HUES6 (cell line): ENCODE measurements at regions not wholly inside any gene's neighbourhood (a gene's known extent, or its start where the extent isn't known, plus 50 kb on each side); places are given as distances from the start of the nearest gene placed in this dataset.

ENCODE experiments used
- H3K27ac ChIP-seq: 2 replicates; pipeline ENCODE4 v1.7.0; 2013; ENCODE audit warnings: low read depth, mild to moderate bottlenecking, low read length, inconsistent platforms
- H3K27me3 ChIP-seq: 2 replicates; pipeline ENCODE4 v1.6.1; 2013; ENCODE audit warnings: low read length; ENCODE audit not compliant: control insufficient read depth, insufficient read depth
- H3K36me3 ChIP-seq: 2 replicates; pipeline ENCODE4 v1.6.1; 2013; ENCODE audit warnings: low read length; ENCODE audit not compliant: control insufficient read depth, insufficient read depth
- H3K4me1 ChIP-seq: 2 replicates; pipeline ENCODE4 v1.6.1; 2013; ENCODE audit warnings: low read length; ENCODE audit not compliant: control insufficient read depth, insufficient read depth
- H3K4me3 ChIP-seq: 2 replicates; pipeline ENCODE4 v1.5.1; 2013; ENCODE audit warnings: low read depth, low read length
- H3K9ac ChIP-seq: one replicate; pipeline ENCODE4 v1.6.1; 2013; ENCODE audit warnings: mild to moderate bottlenecking, low read length
- H3K9me3 ChIP-seq: 2 replicates; pipeline ENCODE4 v1.6.1; 2013; ENCODE audit warnings: low read depth, low read length; ENCODE audit not compliant: control insufficient read depth, insufficient read depth

GRCh38 chr10:71072131-71072822, 140.1 kb upstream of the UNC5B start:
- Histone ChIP-seq H3K9me3 (no peaks in the 10 kb centered on the region), H3K4me3 (no peak overlapping the region), H3K9ac (no peak overlapping the region), H3K27me3 (peaks cover 7% of the 10 kb centered on the region; the same call in 1 of the 2 replicates), H3K27ac (no peak overlapping the region), H3K4me1 (peaks cover 39% of the 10 kb centered on the region), H3K36me3 (no peaks in the 10 kb centered on the region)

- Histone ChIP-seq H3K36me3 (no peaks in the 10 kb centered on the region), H3K9ac (no peak overlapping the region), H3K4me3 (no peak overlapping the region)
Observed at GRCh38 chr10:71072823-71073210, 139.6 kb upstream of the UNC5B start.

GRCh38 chr10:71073451-71074175, 138.8 kb upstream of the UNC5B start:
- Histone ChIP-seq H3K4me3 (no peak overlapping the region), H3K9ac (no peak overlapping the region), H3K36me3 (no peaks in the 10 kb centered on the region), H3K4me1 (peaks cover 45% of the 10 kb centered on the region), H3K27ac (no peak overlapping the region), H3K9me3 (no peaks in the 10 kb centered on the region), H3K27me3 (peaks cover 21% of the 10 kb centered on the region; the same call in 1 of the 2 replicates)

More at GRCh38 chr10:71072823-71073210, 139.6 kb upstream of the UNC5B start:
- no peak overlapping the region for H3K27ac ChIP-seq
- H3K27me3 ChIP-seq: peaks cover 13% of the 10 kb centered on the region; the same call in 1 of the 2 replicates
- peaks cover 44% of the 10 kb centered on the region for H3K4me1 ChIP-seq
- no peaks in the 10 kb centered on the region for H3K9me3 ChIP-seq

GRCh38 chr10:71074176-71074755, 138.1 kb upstream of the UNC5B start:
- Histone ChIP-seq H3K27me3 (peaks cover 24% of the 10 kb centered on the region; the same call in 1 of the 2 replicates), H3K9me3 (no peaks in the 10 kb centered on the region), H3K4me3 (no peak overlapping the region), H3K9ac (no peak overlapping the region), H3K27ac (no peak overlapping the region), H3K4me1 (peaks cover 39% of the 10 kb centered on the region), H3K36me3 (no peaks in the 10 kb centered on the region)

- Histone ChIP-seq H3K4me3 (no peak overlapping the region), H3K27ac (no peak overlapping the region), H3K36me3 (no peaks in the 10 kb centered on the region)
Observed at GRCh38 chr10:71075086-71075758, 137.1 kb upstream of the UNC5B start.

GRCh38 chr10:71075759-71076472, 136.5 kb upstream of the UNC5B start:
- Histone ChIP-seq H3K27ac (no peak overlapping the region), H3K27me3 (peaks cover 24% of the 10 kb centered on the region; the same call in 1 of the 2 replicates), H3K9ac (no peak overlapping the region), H3K4me1 (peaks cover 38% of the 10 kb centered on the region), H3K4me3 (no peak overlapping the region), H3K9me3 (no peaks in the 10 kb centered on the region), H3K36me3 (no peaks in the 10 kb centered on the region)

More at GRCh38 chr10:71075086-71075758, 137.1 kb upstream of the UNC5B start:
- Histone ChIP-seq H3K9ac (no peak overlapping the region), H3K27me3 (peaks cover 24% of the 10 kb centered on the region; the same call in 1 of the 2 replicates), H3K4me1 (peaks cover 38% of the 10 kb centered on the region), H3K9me3 (no peaks in the 10 kb centered on the region)

GRCh38 chr10:71076473-71077142, 135.8 kb upstream of the UNC5B start:
- Histone ChIP-seq H3K27ac (no peak overlapping the region), H3K9ac (no peak overlapping the region), H3K9me3 (no peaks in the 10 kb centered on the region), H3K4me1 (peaks cover 38% of the 10 kb centered on the region), H3K4me3 (no peak overlapping the region), H3K36me3 (no peaks in the 10 kb centered on the region), H3K27me3 (peaks cover 24% of the 10 kb centered on the region; the same call in 1 of the 2 replicates)

- Histone ChIP-seq H3K27me3 (peaks cover 24% of the 10 kb centered on the region; the same call in 1 of the 2 replicates), H3K36me3 (no peaks in the 10 kb centered on the region), H3K27ac (no peak overlapping the region), H3K9ac (no peak overlapping the region), H3K4me1 (peaks cover 38% of the 10 kb centered on the region), H3K4me3 (no peak overlapping the region), H3K9me3 (no peaks in the 10 kb centered on the region)
Observed at GRCh38 chr10:71077143-71077581, 135.2 kb upstream of the UNC5B start.

GRCh38 chr10:71077796-71078453, 134.4 kb upstream of the UNC5B start:
- no peak overlapping the region for H3K27ac ChIP-seq
- no peaks in the 10 kb centered on the region for H3K9me3 ChIP-seq
- H3K27me3 ChIP-seq: peaks cover 24% of the 10 kb centered on the region; the same call in 1 of the 2 replicates
- no peak overlapping the region for H3K4me3 ChIP-seq
- no peaks in the 10 kb centered on the region for H3K36me3 ChIP-seq
- H3K9ac ChIP-seq: no peak overlapping the region
- H3K4me1 ChIP-seq: peaks cover 38% of the 10 kb centered on the region
